Medulla oblongata (tissue), 1 donor: ENCODE measurements at regions not wholly inside any gene's neighbourhood (a gene's known extent, or its start where the extent isn't known, plus 50 kb on each side); places are given as distances from the start of the nearest gene placed in this dataset.

Experiments
- DNase-seq: peaks from one replicate; pipeline ENCODE4 v3.0.0-alpha.2; 2015; ENCODE audit errors: extremely low spot score

GRCh38 chr6:109315341-109316110, 66.7 kb downstream of the CD164 start:
- DNase-seq = peak; percentile 93

GRCh38 chr6:109314313-109314712, 68.0 kb downstream of the CD164 start:
- DNase-seq = no peak

- no peak for DNase-seq
These were observed 69.1 kb downstream of the CD164 start for GRCh38 chr6:109313139-109313538.

- DNase-seq = no peak
These were observed 70.8 kb downstream of the CD164 start for GRCh38 chr6:109311471-109311870.

- DNase-seq = no peak
These were observed 72.3 kb downstream of the CD164 start for GRCh38 chr6:109309917-109310316.

GRCh38 chr6:109308018-109308492, 74.2 kb downstream of the CD164 start:
- DNase-seq = no peak

- no peak for DNase-seq
These were observed 75.5 kb downstream of the CD164 start for GRCh38 chr6:109306733-109307132.

GRCh38 chr6:109305028-109305427, 77.2 kb downstream of the CD164 start:
- no peak for DNase-seq

GRCh38 chr6:109304284-109305015, 77.8 kb downstream of the CD164 start:
- DNase-seq = no peak

GRCh38 chr6:109303640-109304283, 78.5 kb downstream of the CD164 start:
- no peak for DNase-seq

GRCh38 chr6:109303164-109303563, 79.1 kb downstream of the CD164 start:
- no peak for DNase-seq

- no peak for DNase-seq
These were observed 80.1 kb downstream of the CD164 start for GRCh38 chr6:109302176-109302575.

- DNase-seq = no peak
These were observed 80.8 kb downstream of the CD164 start for GRCh38 chr6:109301418-109301817.

- no peak for DNase-seq
These were observed 81.4 kb downstream of the CD164 start for GRCh38 chr6:109300874-109301273.

- no peak for DNase-seq
These were observed 82.3 kb downstream of the CD164 start for GRCh38 chr6:109299776-109300564.

- no peak for DNase-seq
These were observed 83.0 kb downstream of the CD164 start for GRCh38 chr6:109299265-109299607.

- no peak for DNase-seq
These were observed 83.5 kb downstream of the CD164 start for GRCh38 chr6:109298605-109299264.

- no peak for DNase-seq
These were observed 84.7 kb downstream of the CD164 start for GRCh38 chr6:109297406-109298110.

- no peak for DNase-seq
These were observed 85.3 kb downstream of the CD164 start for GRCh38 chr6:109296971-109297372.

- no peak for DNase-seq
These were observed 85.8 kb downstream of the CD164 start for GRCh38 chr6:109296452-109296851.

- DNase-seq = no peak
These were observed 86.5 kb downstream of the CD164 start for GRCh38 chr6:109295774-109296156.
